PC-3 (cell line): ENCODE measurements at regions not wholly inside any gene's neighbourhood (a gene's known extent, or its start where the extent isn't known, plus 50 kb on each side); places are given as distances from the start of the nearest gene placed in this dataset.

ENCODE experiments used
- EZH2 ChIP-seq: fragments of 300-600 bp; sonication (generic); IDR thresholded peaks from one replicate; pipeline ENCODE4 v1.6.1; 2017; ENCODE audit warnings: antibody characterized with exemption, mild to moderate bottlenecking, low read length; ENCODE audit not compliant: unreplicated experiment
- TF ChIP-seq, protein P1 (sequence below): fragments of 300-600 bp; sonication (generic); conservative IDR thresholded peaks from 2 replicates; pipeline ENCODE4 v1.5.1; 2017; ENCODE audit warnings: antibody characterized with exemption, low read depth, mild to moderate bottlenecking, low read length

DNA sequence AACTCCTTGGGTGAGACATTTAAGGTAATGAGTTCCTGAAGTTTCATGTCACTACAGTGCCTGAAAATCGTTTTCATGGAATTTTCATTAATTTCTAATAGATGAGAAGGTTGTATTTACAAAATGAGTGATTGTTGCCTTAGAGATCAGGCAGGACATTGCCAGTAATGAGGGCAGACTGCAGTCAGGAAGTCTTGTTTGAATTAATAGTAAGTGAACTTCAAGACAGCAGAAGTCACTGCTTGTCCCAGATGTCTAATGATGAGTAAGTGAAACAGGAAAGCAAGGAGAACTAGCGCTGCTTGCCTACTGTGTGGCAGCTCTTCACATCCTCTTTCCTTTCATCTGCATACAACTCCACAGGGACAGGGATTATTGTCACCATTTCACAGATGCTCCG lies 237.4 kb downstream of the BAMBI start:
- TF ChIP-seq, protein P1, sequence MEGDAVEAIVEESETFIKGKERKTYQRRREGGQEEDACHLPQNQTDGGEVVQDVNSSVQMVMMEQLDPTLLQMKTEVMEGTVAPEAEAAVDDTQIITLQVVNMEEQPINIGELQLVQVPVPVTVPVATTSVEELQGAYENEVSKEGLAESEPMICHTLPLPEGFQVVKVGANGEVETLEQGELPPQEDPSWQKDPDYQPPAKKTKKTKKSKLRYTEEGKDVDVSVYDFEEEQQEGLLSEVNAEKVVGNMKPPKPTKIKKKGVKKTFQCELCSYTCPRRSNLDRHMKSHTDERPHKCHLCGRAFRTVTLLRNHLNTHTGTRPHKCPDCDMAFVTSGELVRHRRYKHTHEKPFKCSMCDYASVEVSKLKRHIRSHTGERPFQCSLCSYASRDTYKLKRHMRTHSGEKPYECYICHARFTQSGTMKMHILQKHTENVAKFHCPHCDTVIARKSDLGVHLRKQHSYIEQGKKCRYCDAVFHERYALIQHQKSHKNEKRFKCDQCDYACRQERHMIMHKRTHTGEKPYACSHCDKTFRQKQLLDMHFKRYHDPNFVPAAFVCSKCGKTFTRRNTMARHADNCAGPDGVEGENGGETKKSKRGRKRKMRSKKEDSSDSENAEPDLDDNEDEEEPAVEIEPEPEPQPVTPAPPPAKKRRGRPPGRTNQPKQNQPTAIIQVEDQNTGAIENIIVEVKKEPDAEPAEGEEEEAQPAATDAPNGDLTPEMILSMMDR, result no peak
- TF ChIP-seq EZH2, result no peak
